ENCODE measurements at regions not wholly inside any gene's neighbourhood (a gene's known extent, or its start where the extent isn't known, plus 50 kb on each side); places are given as distances from the start of the nearest gene placed in this dataset.

DNA sequence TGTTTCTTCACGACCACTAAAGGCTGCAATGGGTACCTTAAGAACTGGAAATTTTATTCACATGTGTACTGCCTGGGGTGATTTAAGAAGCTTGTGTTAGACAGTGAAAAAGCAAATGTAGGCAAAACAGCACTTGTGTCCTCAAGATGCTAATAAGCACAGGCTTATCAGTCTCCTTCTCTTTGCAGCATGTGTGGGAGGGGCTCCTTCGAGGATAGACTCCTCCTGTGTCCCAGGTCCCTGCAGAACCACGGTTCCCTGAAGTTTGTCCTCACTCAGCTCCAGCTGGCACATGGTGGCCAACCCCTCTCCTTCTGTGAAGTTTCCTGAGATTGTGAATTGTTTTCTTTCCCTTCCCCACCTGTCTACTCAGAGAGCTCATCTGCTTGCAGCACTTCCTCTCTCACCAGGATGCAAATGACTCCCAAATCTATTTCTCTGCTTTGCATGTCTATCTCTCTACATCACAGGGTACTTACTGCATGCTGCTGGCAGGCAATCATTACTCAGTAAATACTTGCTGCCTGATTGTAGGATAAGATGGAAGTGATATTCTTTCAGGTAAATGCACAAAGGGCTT, 589.6 kb upstream of the KLHL29 start:
- CTCF ChIA-PET, result no interaction called here
- H3K4me3 ChIP-seq (ENCODE audit: low read depth in 2 of 2, low read length in 2 of 2), result no peak overlapping the region
- no TSS peak for BruUV-seq (replicated peaks)
- intact Hi-C loops (cut with micrococcal nuclease; ENCODE audit: unreplicated experiment), result no loop called here
- H3K4me1 ChIP-seq (ENCODE audit: control insufficient read depth, insufficient read depth, low read length), result no peaks in the 10 kb centered on the region
- DNase-seq (ENCODE audit: low read depth, low spot score) (no peak), ATAC-seq (no peak)
- H3K27ac ChIP-seq (ENCODE audit: low read length), result no peak overlapping the region
- H3K27me3 ChIP-seq (ENCODE audit: control insufficient read depth, insufficient read depth, low read length), result no peaks in the 10 kb centered on the region
- TF ChIP-seq POLR2AphosphoS5 (IDR thresholded peaks at IDR 0.05; ENCODE audit: low read depth, low read length) (no peak), SIN3A (IDR thresholded peaks at IDR 0.05; ENCODE audit: borderline replicate concordance, insufficient read depth, low read depth, low read length) (no peak), TCF7L2 (IDR thresholded peaks at IDR 0.05; ENCODE audit: low read depth, low read length) (no peak)
- TF ChIP-seq, protein P1, sequence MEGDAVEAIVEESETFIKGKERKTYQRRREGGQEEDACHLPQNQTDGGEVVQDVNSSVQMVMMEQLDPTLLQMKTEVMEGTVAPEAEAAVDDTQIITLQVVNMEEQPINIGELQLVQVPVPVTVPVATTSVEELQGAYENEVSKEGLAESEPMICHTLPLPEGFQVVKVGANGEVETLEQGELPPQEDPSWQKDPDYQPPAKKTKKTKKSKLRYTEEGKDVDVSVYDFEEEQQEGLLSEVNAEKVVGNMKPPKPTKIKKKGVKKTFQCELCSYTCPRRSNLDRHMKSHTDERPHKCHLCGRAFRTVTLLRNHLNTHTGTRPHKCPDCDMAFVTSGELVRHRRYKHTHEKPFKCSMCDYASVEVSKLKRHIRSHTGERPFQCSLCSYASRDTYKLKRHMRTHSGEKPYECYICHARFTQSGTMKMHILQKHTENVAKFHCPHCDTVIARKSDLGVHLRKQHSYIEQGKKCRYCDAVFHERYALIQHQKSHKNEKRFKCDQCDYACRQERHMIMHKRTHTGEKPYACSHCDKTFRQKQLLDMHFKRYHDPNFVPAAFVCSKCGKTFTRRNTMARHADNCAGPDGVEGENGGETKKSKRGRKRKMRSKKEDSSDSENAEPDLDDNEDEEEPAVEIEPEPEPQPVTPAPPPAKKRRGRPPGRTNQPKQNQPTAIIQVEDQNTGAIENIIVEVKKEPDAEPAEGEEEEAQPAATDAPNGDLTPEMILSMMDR (IDR thresholded peaks at IDR 0.05), result no peak
- TF ChIP-seq, protein P2, sequence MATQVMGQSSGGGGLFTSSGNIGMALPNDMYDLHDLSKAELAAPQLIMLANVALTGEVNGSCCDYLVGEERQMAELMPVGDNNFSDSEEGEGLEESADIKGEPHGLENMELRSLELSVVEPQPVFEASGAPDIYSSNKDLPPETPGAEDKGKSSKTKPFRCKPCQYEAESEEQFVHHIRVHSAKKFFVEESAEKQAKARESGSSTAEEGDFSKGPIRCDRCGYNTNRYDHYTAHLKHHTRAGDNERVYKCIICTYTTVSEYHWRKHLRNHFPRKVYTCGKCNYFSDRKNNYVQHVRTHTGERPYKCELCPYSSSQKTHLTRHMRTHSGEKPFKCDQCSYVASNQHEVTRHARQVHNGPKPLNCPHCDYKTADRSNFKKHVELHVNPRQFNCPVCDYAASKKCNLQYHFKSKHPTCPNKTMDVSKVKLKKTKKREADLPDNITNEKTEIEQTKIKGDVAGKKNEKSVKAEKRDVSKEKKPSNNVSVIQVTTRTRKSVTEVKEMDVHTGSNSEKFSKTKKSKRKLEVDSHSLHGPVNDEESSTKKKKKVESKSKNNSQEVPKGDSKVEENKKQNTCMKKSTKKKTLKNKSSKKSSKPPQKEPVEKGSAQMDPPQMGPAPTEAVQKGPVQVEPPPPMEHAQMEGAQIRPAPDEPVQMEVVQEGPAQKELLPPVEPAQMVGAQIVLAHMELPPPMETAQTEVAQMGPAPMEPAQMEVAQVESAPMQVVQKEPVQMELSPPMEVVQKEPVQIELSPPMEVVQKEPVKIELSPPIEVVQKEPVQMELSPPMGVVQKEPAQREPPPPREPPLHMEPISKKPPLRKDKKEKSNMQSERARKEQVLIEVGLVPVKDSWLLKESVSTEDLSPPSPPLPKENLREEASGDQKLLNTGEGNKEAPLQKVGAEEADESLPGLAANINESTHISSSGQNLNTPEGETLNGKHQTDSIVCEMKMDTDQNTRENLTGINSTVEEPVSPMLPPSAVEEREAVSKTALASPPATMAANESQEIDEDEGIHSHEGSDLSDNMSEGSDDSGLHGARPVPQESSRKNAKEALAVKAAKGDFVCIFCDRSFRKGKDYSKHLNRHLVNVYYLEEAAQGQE (IDR thresholded peaks at IDR 0.05; ENCODE audit: insufficient read depth in 1 of 2, low read depth in 2 of 2, low read length in 1 of 2), result no peak
- H3K36me3 ChIP-seq (ENCODE audit: control insufficient read depth, insufficient read depth, low read length), result no peaks in the 10 kb centered on the region
- no peaks in the 10 kb centered on the region for H3K9me3 ChIP-seq (ENCODE audit: control insufficient read depth, insufficient read depth, low read depth, low read length)
- in situ Hi-C loops (cut with HindIII; ENCODE audit: low pct_unique_long_range_greater_than_20kb, low sequenced_read_pairs), result no loop called here
- POLR2A ChIA-PET, result no interaction called here

DNA sequence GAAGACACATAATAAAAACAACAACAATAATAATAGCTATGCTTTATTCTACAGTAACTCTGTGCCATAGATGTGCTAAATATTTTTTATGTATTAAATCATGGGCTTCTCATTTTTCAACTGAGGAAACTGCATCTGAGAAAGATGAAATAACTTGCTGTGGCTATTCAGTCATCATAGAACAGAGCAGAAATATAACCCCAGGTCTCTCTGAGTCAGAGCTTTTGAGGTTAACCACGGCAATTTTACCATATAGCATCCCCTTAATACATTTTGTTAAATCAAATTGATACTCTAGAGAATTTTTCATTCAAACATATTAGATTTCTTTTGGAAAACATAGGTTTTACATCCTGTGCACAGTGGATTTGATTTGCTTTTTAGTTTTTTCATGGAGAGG, 586.6 kb upstream of the KLHL29 start:
- in situ Hi-C loops (cut with HindIII; ENCODE audit: low pct_unique_long_range_greater_than_20kb, low sequenced_read_pairs), result no loop called here
- Histone ChIP-seq H3K9me3 (ENCODE audit: control insufficient read depth, insufficient read depth, low read depth, low read length) (no peaks in the 10 kb centered on the region), H3K27me3 (ENCODE audit: control insufficient read depth, insufficient read depth, low read length) (no peaks in the 10 kb centered on the region), H3K36me3 (ENCODE audit: control insufficient read depth, insufficient read depth, low read length) (no peaks in the 10 kb centered on the region), H3K4me1 (ENCODE audit: control insufficient read depth, insufficient read depth, low read length) (no peaks in the 10 kb centered on the region), H3K27ac (ENCODE audit: low read length) (no peak overlapping the region), H3K4me3 (ENCODE audit: low read depth in 2 of 2, low read length in 2 of 2) (no peak overlapping the region)
- TF ChIP-seq, protein P2 (IDR thresholded peaks at IDR 0.05; ENCODE audit: insufficient read depth in 1 of 2, low read depth in 2 of 2, low read length in 1 of 2), result no peak
- TF ChIP-seq SIN3A (IDR thresholded peaks at IDR 0.05; ENCODE audit: borderline replicate concordance, insufficient read depth, low read depth, low read length), result no peak
- TF ChIP-seq, protein P1 (IDR thresholded peaks at IDR 0.05), result no peak
- CTCF ChIA-PET, result no interaction called here
- intact Hi-C loops (cut with micrococcal nuclease; ENCODE audit: unreplicated experiment), result no loop called here
- BruUV-seq (replicated peaks), result no TSS peak
- POLR2A ChIA-PET, result no interaction called here
- ATAC-seq (no peak), DNase-seq (ENCODE audit: low read depth, low spot score) (no peak)

Data from Panc1 (cell line).